ENCODE measurements at regions not wholly inside any gene's neighbourhood (a gene's known extent, or its start where the extent isn't known, plus 50 kb on each side); places are given as distances from the start of the nearest gene placed in this dataset.

DNA sequence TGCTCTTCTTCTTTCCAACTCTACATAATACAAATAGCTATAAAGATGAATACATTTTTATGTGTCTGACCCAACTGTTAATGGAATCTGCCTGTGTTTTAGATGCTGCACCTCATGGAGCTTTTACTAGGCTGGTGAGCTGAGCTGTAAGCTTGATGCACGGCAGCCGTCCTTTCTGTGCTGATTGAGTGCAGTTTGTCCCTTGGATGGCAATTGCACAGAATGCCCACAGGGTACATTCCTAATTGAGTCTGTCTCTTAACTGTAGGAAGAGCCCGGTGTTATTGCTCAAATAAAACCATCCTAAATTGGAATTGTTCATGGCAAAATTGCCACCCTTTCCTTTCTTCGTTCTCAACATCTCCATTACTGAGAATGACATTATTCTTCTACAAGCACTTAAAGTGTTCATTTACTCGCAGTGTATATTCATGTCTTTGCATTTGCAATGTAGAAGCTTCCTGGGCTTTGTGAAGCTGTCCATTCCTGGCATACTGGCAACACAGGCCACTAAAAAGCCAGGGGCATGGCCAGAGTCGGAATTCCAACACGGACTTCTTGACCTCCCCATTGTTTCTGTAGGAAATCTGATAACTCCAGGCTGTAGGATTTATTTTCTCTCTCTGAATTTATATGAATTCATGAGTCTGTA, 85.8 kb downstream of the SLC10A2 start:
- Histone ChIP-seq H3K27ac (ENCODE audit: low read length) (no peak overlapping the region), H2AFZ (ENCODE audit: low read length) (no peak overlapping the region), H3K9ac (ENCODE audit: low read length) (no peak overlapping the region), H3K27me3 (replicated peaks; ENCODE audit: insufficient read depth, low read length) (no peaks in the 10 kb centered on the region), H3K79me2 (ENCODE audit: low read length) (no peaks in the 10 kb centered on the region), H4K20me1 (ENCODE audit: insufficient read depth, low read length) (no peaks in the 10 kb centered on the region), H3K9me2 (replicated peaks; ENCODE audit: insufficient read depth, low read length) (no peaks in the 10 kb centered on the region), H3F3A (ENCODE audit: insufficient read depth, low read length) (no peaks in the 10 kb centered on the region), H3K9me3 (replicated peaks; ENCODE audit: insufficient read depth, low read length) (no peaks in the 10 kb centered on the region), H3K4me1 (ENCODE audit: low read length) (no peaks in the 10 kb centered on the region), H3K36me3 (replicated peaks; ENCODE audit: insufficient read depth, low read length) (no peaks in the 10 kb centered on the region), H3K4me2 (ENCODE audit: low read depth, low read length) (no peak overlapping the region), H3K4me3 (ENCODE audit: low read length) (no peak overlapping the region)
- no peak for DNase-seq
- no peak for TF ChIP-seq EZH2 (optimal IDR thresholded peaks at IDR 0.05; ENCODE audit: low read depth, low read length)
- TF ChIP-seq, protein P1, sequence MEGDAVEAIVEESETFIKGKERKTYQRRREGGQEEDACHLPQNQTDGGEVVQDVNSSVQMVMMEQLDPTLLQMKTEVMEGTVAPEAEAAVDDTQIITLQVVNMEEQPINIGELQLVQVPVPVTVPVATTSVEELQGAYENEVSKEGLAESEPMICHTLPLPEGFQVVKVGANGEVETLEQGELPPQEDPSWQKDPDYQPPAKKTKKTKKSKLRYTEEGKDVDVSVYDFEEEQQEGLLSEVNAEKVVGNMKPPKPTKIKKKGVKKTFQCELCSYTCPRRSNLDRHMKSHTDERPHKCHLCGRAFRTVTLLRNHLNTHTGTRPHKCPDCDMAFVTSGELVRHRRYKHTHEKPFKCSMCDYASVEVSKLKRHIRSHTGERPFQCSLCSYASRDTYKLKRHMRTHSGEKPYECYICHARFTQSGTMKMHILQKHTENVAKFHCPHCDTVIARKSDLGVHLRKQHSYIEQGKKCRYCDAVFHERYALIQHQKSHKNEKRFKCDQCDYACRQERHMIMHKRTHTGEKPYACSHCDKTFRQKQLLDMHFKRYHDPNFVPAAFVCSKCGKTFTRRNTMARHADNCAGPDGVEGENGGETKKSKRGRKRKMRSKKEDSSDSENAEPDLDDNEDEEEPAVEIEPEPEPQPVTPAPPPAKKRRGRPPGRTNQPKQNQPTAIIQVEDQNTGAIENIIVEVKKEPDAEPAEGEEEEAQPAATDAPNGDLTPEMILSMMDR (IDR thresholded peaks at IDR 0.05; ENCODE audit: low read length): no peak
- TF ChIP-seq EZH2phosphoT487 (IDR thresholded peaks at IDR 0.05; ENCODE audit: low read length): no peak

DNA sequence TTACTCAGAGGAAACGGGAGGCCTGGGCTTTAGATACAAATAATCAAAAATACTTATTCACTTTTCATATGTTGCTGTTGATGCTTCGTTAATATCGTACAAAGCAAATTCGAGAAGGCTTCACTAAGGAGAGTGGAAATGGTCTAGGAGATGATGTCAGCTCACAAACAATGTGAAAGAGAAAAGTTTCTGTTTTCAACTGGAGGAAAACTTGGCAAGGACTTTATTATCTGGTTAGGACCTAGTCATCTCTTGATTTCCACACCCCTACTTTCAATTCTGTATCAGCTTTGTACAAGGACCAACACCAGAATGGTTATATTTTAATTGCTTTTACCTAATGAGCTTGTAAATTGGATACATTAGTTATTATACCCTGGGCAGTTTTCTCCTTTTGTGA, 88.0 kb downstream of the SLC10A2 start:
- no peaks in the 10 kb centered on the region for H3K9me3 ChIP-seq (replicated peaks; ENCODE audit: insufficient read depth, low read length)
- no peak for TF ChIP-seq EZH2 (optimal IDR thresholded peaks at IDR 0.05; ENCODE audit: low read depth, low read length)
- TF ChIP-seq, protein P1 (IDR thresholded peaks at IDR 0.05; ENCODE audit: low read length): no peak
- no peak for TF ChIP-seq EZH2phosphoT487 (IDR thresholded peaks at IDR 0.05; ENCODE audit: low read length)
- H3K4me3 ChIP-seq (ENCODE audit: low read length): no peak overlapping the region
- H3K79me2 ChIP-seq (ENCODE audit: low read length): no peaks in the 10 kb centered on the region
- H2AFZ ChIP-seq (ENCODE audit: low read length): no peak overlapping the region
- no peaks in the 10 kb centered on the region for H3K36me3 ChIP-seq (replicated peaks; ENCODE audit: insufficient read depth, low read length)
- no peak overlapping the region for H3K27ac ChIP-seq (ENCODE audit: low read length)
- no peaks in the 10 kb centered on the region for H3F3A ChIP-seq (ENCODE audit: insufficient read depth, low read length)
- H3K9me2 ChIP-seq (replicated peaks; ENCODE audit: insufficient read depth, low read length): no peaks in the 10 kb centered on the region
- no peaks in the 10 kb centered on the region for H3K4me1 ChIP-seq (ENCODE audit: low read length)
- H4K20me1 ChIP-seq (ENCODE audit: insufficient read depth, low read length): no peaks in the 10 kb centered on the region
- peak overlapping the region; percentile 19; the same call in 1 of the 2 replicates for H3K4me2 ChIP-seq (ENCODE audit: low read depth, low read length)
- no peaks in the 10 kb centered on the region for H3K27me3 ChIP-seq (replicated peaks; ENCODE audit: insufficient read depth, low read length)
- no peak for DNase-seq
- no peak overlapping the region for H3K9ac ChIP-seq (ENCODE audit: low read length)

DNA sequence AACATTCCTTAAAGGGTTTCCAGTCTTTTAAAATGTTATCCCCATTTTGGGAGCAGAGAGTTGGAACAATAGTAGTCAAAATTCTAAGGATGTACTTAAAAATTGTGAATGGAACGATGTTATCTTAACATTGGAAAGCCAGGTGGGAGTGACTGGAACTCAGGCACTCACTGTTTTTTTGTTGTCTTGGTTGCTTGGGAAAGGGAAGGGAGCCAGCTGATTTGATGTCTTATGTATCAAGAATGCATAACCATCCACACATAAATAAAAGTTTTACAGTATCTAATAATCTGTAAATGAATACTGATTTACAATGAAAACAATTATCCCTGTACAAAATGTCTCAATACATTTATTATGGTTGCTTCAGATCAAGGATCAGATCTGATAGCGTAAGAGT, 88.7 kb downstream of the SLC10A2 start:
- Histone ChIP-seq H3K27ac (ENCODE audit: low read length) (no peak overlapping the region), H3F3A (ENCODE audit: insufficient read depth, low read length) (no peaks in the 10 kb centered on the region), H3K4me1 (ENCODE audit: low read length) (no peaks in the 10 kb centered on the region), H4K20me1 (ENCODE audit: insufficient read depth, low read length) (no peaks in the 10 kb centered on the region), H3K4me2 (ENCODE audit: low read depth, low read length) (no peak overlapping the region), H3K4me3 (ENCODE audit: low read length) (no peak overlapping the region), H2AFZ (ENCODE audit: low read length) (no peak overlapping the region), H3K79me2 (ENCODE audit: low read length) (no peaks in the 10 kb centered on the region), H3K27me3 (replicated peaks; ENCODE audit: insufficient read depth, low read length) (no peaks in the 10 kb centered on the region), H3K9ac (ENCODE audit: low read length) (no peak overlapping the region), H3K9me3 (replicated peaks; ENCODE audit: insufficient read depth, low read length) (no peaks in the 10 kb centered on the region), H3K36me3 (replicated peaks; ENCODE audit: insufficient read depth, low read length) (no peaks in the 10 kb centered on the region), H3K9me2 (replicated peaks; ENCODE audit: insufficient read depth, low read length) (no peaks in the 10 kb centered on the region)
- TF ChIP-seq EZH2 (optimal IDR thresholded peaks at IDR 0.05; ENCODE audit: low read depth, low read length): no peak
- TF ChIP-seq, protein P1 (IDR thresholded peaks at IDR 0.05; ENCODE audit: low read length): no peak
- no peak for TF ChIP-seq EZH2phosphoT487 (IDR thresholded peaks at IDR 0.05; ENCODE audit: low read length)
- DNase-seq: no peak
